ENCODE measurements at regions not wholly inside any gene's neighbourhood (a gene's known extent, or its start where the extent isn't known, plus 50 kb on each side); places are given as distances from the start of the nearest gene placed in this dataset.
A peak's percentile ranks its signal among the peaks of the same experiment; 100 is the strongest.

- no peak for TF ChIP-seq ZNF592 (IDR thresholded peaks at IDR 0.05)
- TF ChIP-seq ATF2 (CRISPR knock-in tag; IDR thresholded peaks at IDR 0.05), result no peak
- no peak for TF ChIP-seq ATF4 (CRISPR knock-in tag; IDR thresholded peaks at IDR 0.05)
- 0 out of 2 replicates have a peak, but pooled peaks have one; percentile 15 for TF ChIP-seq TCF3 (CRISPR knock-in tag; IDR thresholded peaks at IDR 0.05)
- no peak for TF ChIP-seq CREB3 (tag; conservative IDR thresholded peaks at IDR 0.05; ENCODE audit: low read depth)
- no peak for TF ChIP-seq ZZZ3 (IDR thresholded peaks at IDR 0.05)
- no peak for TF ChIP-seq CHD4 (IDR thresholded peaks at IDR 0.05; ENCODE audit: insufficient read depth, insufficient replicate concordance, low read depth, low read length, poor library complexity, severe bottlenecking)
- no peak for TF ChIP-seq SMAD2 (IDR thresholded peaks at IDR 0.05; ENCODE audit: low read depth, low read length)
- no peak for TF ChIP-seq ZNF212 (CRISPR knock-in tag; IDR thresholded peaks at IDR 0.05)
- no peak for TF ChIP-seq CTBP1 (IDR thresholded peaks at IDR 0.05; ENCODE audit: borderline replicate concordance)
- TF ChIP-seq ZMIZ1 (IDR thresholded peaks at IDR 0.05; ENCODE audit: low read depth in 2 of 2, low read length in 2 of 2), result no peak
- no peak for TF ChIP-seq FOXP4 (CRISPR knock-in tag; IDR thresholded peaks at IDR 0.05; ENCODE audit: borderline replicate concordance)
Observed at GRCh38 chrX:124804962-124805361, 458.6 kb downstream of the SH2D1A start (continued).

Measured in K562 (cell line).